ENCODE measurements at regions not wholly inside any gene's neighbourhood (a gene's known extent, or its start where the extent isn't known, plus 50 kb on each side); places are given as distances from the start of the nearest gene placed in this dataset.

- no peaks in the 10 kb centered on the region for H3K36me3 Mint-ChIP-seq
- peaks cover 3 to 6% of the 10 kb centered on the region in 2 donors for H3K4me1 Mint-ChIP-seq (ENCODE audit: low read depth in 2 of 2)
- no peak for ATAC-seq
- no peak overlapping the region for H3K27ac Mint-ChIP-seq
- no peaks in the 10 kb centered on the region for H3K9me3 Mint-ChIP-seq
- no peak overlapping the region for H3K4me3 Mint-ChIP-seq
- DNase-seq (ENCODE audit: low spot score) = no peak
- peaks cover 17 to 36% of the 10 kb centered on the region in 2 donors for H3K27me3 Mint-ChIP-seq
Observed at GRCh38 chr1:67889466-67889865, 56.2 kb upstream of the GNG12 start.

GRCh38 chr1:67888216-67889106 is 55.2 kb upstream of the GNG12 start:
- no peak overlapping the region for H3K4me3 Mint-ChIP-seq
- DNase-seq (ENCODE audit: low spot score) (no peak), ATAC-seq (no peak)
- no peak overlapping the region for H3K27ac Mint-ChIP-seq
- no peaks in the 10 kb centered on the region for H3K36me3 Mint-ChIP-seq
- peaks cover 18 to 38% of the 10 kb centered on the region in 2 donors for H3K27me3 Mint-ChIP-seq
- no peaks in the 10 kb centered on the region for H3K9me3 Mint-ChIP-seq
- peaks cover 3 to 6% of the 10 kb centered on the region in 2 donors for H3K4me1 Mint-ChIP-seq (ENCODE audit: low read depth in 2 of 2)

DNA sequence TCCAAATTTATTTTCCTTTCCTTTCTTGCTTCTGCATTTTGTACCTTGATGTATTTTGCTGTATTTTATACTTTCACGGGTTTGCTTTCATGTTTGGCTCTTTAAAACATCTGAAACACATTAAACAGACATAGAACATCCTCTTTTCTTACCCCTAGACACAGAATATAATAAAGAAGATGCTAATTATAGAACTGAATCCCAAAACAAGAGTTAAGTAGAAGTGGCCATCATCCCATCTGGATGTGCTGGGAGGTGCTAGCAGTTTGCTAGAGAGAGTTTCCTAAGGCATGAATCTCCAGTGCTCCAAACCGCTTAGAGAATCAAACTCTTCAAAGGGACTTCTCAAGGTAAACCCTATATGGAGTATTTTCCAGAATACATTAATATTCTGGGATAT is 53.9 kb upstream of the GNG12 start:
- Mint-ChIP-seq H3K27ac (no peak overlapping the region), H3K36me3 (no peaks in the 10 kb centered on the region), H3K4me3 (no peak overlapping the region), H3K9me3 (no peaks in the 10 kb centered on the region), H3K4me1 (ENCODE audit: low read depth in 2 of 2) (peaks cover 3 to 6% of the 10 kb centered on the region in 2 donors), H3K27me3 (peaks cover 19 to 33% of the 10 kb centered on the region in 2 donors)
- ATAC-seq (no peak), DNase-seq (ENCODE audit: low spot score) (no peak)

- H3K27me3 Mint-ChIP-seq = peaks cover 11 to 23% of the 10 kb centered on the region in 2 donors
- no peak overlapping the region for H3K27ac Mint-ChIP-seq
- H3K4me3 Mint-ChIP-seq = no peak overlapping the region
- ATAC-seq = no peak
- no peaks in the 10 kb centered on the region for H3K9me3 Mint-ChIP-seq
- H3K4me1 Mint-ChIP-seq (ENCODE audit: low read depth in 2 of 2) = peaks cover 3 to 6% of the 10 kb centered on the region in 2 donors
- H3K36me3 Mint-ChIP-seq = no peaks in the 10 kb centered on the region
- DNase-seq (ENCODE audit: low spot score) = no peak
Observed at GRCh38 chr1:67886076-67886475, 52.8 kb upstream of the GNG12 start.

DNA sequence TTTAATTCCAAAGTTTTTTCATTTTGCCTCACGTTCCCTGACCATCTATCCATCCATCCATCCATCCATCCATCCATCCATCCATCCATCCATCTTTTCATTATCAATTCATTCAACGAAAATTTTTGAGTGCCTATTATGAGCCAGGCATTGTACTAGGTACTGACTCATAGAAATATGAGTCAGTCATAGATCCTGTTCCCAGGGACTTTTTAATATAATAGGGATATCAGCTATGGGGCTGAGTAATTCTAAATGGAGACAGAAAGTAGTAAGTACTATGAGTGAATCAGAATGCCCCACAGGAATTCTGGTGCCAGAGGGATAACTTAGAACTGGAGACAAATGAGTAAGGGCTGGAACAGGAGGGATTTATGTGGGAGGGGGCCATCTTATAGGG is 49.8 kb upstream of the GNG12 start:
- Mint-ChIP-seq H3K4me1 (ENCODE audit: low read depth in 2 of 2) (no peaks in the 10 kb centered on the region), H3K4me3 (no peak overlapping the region)

More for the DNA sequence above, 49.8 kb upstream of the GNG12 start:
- Mint-ChIP-seq H3K27ac (no peak overlapping the region), H3K27me3 (peaks cover 9 to 25% of the 10 kb centered on the region in 2 donors), H3K9me3 (no peaks in the 10 kb centered on the region), H3K36me3 (no peaks in the 10 kb centered on the region)
- DNase-seq (ENCODE audit: low spot score) (no peak), ATAC-seq (no peak)
